GM18951 (cell line): ENCODE measurements at regions not wholly inside any gene's neighbourhood (a gene's known extent, or its start where the extent isn't known, plus 50 kb on each side); places are given as distances from the start of the nearest gene placed in this dataset.

ENCODE experiments used
- POLR2A ChIP-seq: IDR thresholded peaks from 4 replicates; pipeline ENCODE4 v1.6.1; 2011; ENCODE audit warnings: mild to moderate bottlenecking; ENCODE audit not compliant: insufficient read length, insufficient read depth; ENCODE audit errors: extremely low read depth
- in situ Hi-C: fragments of 300-500 bp; cut with MboI; formaldehyde crosslinking; loops from one replicate; pipeline ENCODE4 v1.12.0; 2022; ENCODE audit warnings: low sequenced_read_pairs, mixed read lengths, inconsistent platforms; ENCODE audit not compliant: unreplicated experiment

DNA sequence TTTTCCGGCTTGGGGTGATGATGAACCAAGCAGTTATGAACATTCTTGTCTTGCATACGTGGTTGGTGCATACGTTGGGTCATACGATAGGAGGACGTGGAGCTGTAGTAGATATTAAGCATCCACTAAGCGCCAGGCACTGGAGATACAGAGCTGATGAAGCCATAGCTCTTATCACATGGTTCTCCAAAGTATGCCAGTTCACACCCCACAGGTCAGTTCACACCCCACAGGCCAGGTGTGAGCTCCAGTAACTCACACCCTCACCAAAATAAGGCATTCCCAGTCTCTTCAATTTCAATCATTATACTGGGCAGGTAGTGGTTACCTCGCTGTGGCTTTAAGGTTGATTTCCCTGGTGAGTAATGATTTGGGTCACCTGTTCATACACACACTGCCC lies 335.5 kb downstream of the FOXL1 start:
- in situ Hi-C loops, result no loop called here
- no peak for TF ChIP-seq POLR2A

GRCh38 chr16:86914876-86915717 lies 336.7 kb downstream of the FOXL1 start:
- in situ Hi-C loops, result no loop called here
- TF ChIP-seq POLR2A, result no peak

GRCh38 chr16:86917471-86918365 lies 339.4 kb downstream of the FOXL1 start:
- in situ Hi-C loops, result no loop called here
- no peak for TF ChIP-seq POLR2A

DNA sequence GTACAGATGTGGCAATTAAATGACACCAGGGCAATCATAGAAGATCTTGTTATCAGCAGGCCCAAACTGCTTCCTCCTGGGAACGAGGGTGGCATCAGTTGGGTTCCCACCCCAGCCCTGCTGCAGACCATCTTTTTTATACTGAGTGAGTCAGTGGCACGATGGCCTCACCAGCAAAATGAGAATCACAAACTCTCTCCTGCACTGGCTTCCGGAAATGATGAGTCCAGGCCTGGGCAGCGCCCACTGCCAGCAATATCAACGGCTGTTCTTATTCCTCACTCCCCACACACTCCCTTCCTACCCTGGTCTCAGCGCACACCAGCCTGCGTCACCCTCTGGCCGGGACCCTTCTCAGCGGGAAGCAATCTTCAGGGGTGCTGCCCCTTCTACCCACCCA lies 340.3 kb downstream of the FOXL1 start:
- TF ChIP-seq POLR2A, result no peak

DNA sequence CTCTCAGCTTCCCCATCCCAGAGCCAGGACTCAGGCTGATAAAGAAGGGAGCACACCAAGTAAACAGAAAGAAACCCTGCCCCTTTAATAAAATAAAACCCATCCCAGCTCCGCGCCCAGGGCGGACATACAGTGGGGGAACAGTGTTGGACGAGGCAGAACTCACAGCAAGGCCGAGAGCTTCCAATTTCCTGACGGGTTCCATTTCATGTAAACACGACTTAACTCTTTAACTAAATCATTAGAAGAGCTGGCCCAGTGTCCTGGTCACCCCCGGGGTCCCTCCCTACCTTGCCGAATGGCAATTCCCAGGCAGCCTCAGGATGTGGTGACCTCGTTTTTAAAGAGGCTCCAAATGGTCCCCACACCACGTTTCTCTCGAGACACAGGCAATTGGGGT lies 340.7 kb downstream of the FOXL1 start:
- TF ChIP-seq POLR2A, result no peak
- in situ Hi-C loops, result no loop called here

More for the DNA sequence above, 340.3 kb downstream of the FOXL1 start:
- in situ Hi-C loops, result no loop called here

- no peak for TF ChIP-seq POLR2A
- in situ Hi-C loops, result no loop called here
Observed at GRCh38 chr16:86919578-86920305, 341.4 kb downstream of the FOXL1 start.

- in situ Hi-C loops, result no loop called here
- no peak for TF ChIP-seq POLR2A
Observed at GRCh38 chr16:86921289-86921688, 342.9 kb downstream of the FOXL1 start.

GRCh38 chr16:86922311-86922710 lies 344.0 kb downstream of the FOXL1 start:
- TF ChIP-seq POLR2A, result no peak
- in situ Hi-C loops, result no loop called here

DNA sequence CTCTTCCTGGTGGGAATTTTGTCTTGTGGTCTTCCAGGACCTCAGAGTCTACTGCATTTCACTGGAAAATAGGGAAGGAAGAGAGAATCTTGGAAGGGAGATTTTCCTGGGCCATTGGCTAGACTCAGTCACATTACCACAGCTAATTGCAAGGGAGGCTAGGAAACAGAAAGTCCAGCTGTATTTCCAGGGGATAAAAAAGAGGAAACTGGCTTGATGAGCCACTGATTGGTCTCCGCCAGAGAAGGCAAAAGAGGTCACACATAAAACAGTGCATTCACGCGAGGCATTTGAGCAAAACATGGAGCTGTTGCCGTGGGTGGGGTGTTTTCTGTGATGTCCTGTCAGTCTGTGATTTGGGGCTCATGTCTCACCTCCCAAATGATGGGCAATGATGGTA lies 345.3 kb downstream of the FOXL1 start:
- in situ Hi-C loops, result no loop called here
- TF ChIP-seq POLR2A, result no peak

DNA sequence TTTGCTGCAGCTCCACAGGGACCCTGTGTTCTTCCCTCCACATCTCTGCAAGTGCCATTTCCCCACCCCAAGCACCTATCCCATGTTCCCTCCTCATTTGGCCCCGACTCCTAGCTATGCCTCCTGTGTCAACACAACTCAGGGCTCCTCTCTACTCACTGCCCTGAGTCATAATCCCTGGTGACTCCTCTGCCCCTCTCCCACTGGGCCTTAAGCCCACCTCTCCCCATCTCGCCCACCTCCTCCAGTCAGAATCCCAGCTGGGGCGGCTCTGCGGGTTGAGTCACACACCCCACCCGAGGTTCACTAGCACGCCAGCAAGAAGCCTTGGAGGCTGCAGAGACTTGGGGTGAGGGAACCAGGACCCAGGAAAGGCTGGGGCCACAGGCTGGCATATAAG lies 346.2 kb downstream of the FOXL1 start:
- TF ChIP-seq POLR2A, result no peak
- in situ Hi-C loops, result no loop called here

DNA sequence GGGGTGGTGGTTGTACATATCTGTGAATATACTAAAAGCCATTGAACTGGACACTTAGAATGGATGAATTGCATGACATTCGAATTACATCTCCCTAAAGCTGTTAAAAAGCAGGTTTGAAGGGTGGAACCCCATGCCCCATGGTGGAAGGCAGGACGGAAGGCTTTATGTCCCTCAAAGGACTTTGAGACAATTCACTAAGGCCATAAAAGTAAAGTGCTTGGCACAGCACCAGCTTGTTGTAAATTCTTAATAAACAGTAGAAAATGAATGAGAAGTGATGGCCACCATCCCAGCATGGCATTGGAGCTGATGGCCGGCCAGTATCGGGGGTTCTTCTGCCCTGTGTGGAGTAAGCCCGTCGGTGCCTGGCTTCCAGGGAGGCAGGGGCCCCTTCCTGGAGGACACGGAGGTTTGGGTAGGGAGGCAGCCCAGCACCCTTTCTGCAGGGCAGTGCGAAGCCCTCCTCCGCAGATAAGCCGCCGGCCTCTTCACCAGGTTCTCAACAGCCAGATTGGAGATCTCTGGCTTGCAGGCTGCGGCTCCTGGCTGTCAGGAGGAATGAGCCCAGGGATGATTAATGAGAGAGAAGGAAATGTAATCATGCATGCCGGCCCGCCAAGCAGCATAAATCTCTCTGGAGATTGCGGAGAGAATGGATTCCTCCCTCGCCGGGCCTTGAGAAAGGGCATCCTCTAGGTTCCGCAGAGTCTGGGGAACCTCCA lies 346.9 kb downstream of the FOXL1 start:
- TF ChIP-seq POLR2A, result no peak
- in situ Hi-C loops, result no loop called here
